ENCODE measurements at regions not wholly inside any gene's neighbourhood (a gene's known extent, or its start where the extent isn't known, plus 50 kb on each side); places are given as distances from the start of the nearest gene placed in this dataset.

- TF ChIP-seq CTCF (conservative IDR thresholded peaks at IDR 0.05; ENCODE audit: low read depth in 2 of 2) (no peak), POLR2AphosphoS5 (IDR thresholded peaks at IDR 0.05; ENCODE audit: low read depth) (no peak), EZH2phosphoT487 (IDR thresholded peaks at IDR 0.05; ENCODE audit: unreplicated experiment) (no peak), REST (IDR thresholded peaks at IDR 0.05; ENCODE audit: unreplicated experiment) (no peak), ZNF114 (CRISPR knock-in tag; IDR thresholded peaks at IDR 0.05) (no peak), CREB1 (CRISPR knock-in tag; IDR thresholded peaks at IDR 0.05; ENCODE audit: low read depth) (no peak), EZH2 (IDR thresholded peaks at IDR 0.05; ENCODE audit: low read depth, unreplicated experiment) (no peak), JUNB (IDR thresholded peaks at IDR 0.05; ENCODE audit: unreplicated experiment) (no peak), NANOG (IDR thresholded peaks at IDR 0.05; ENCODE audit: borderline replicate concordance) (no peak), ZNF462 (CRISPR knock-in tag; IDR thresholded peaks at IDR 0.05) (no peak), ETS1 (IDR thresholded peaks at IDR 0.05) (no peak)
These were observed 262.7 kb upstream of the KCNN2 start for GRCh38 chr5:114099161-114099560.
